SK-N-SH (cell line): ENCODE measurements at regions not wholly inside any gene's neighbourhood (a gene's known extent, or its start where the extent isn't known, plus 50 kb on each side); places are given as distances from the start of the nearest gene placed in this dataset.

Experiments
- EP300 ChIP-seq, 2 experiments: IDR thresholded peaks; 2 replicates each; pipeline versions ENCODE4 v1.4.0 to v1.6.1; 2012; ENCODE audit warnings: borderline replicate concordance in 1 of 2, low read depth in 1 of 2, low read length in 1 of 2
- EZH2phosphoT487 ChIP-seq: fragments of 200-600 bp; sonication (generic); IDR thresholded peaks from 2 replicates; pipeline ENCODE4 v1.6.1; 2017; ENCODE audit warnings: low read depth, mixed run types, mild to moderate bottlenecking, antibody characterized with exemption, moderate library complexity, borderline replicate concordance

GRCh38 chr18:55739488-55739887, 151.5 kb upstream of the TCF4 start:
- TF ChIP-seq EP300 (IDR thresholded peaks at IDR 0.05; ENCODE audit: borderline replicate concordance in 1 of 2, low read depth in 1 of 2, low read length in 1 of 2) (no peak), EZH2phosphoT487 (no peak)
